ENCODE measurements at regions not wholly inside any gene's neighbourhood (a gene's known extent, or its start where the extent isn't known, plus 50 kb on each side); places are given as distances from the start of the nearest gene placed in this dataset.

DNA sequence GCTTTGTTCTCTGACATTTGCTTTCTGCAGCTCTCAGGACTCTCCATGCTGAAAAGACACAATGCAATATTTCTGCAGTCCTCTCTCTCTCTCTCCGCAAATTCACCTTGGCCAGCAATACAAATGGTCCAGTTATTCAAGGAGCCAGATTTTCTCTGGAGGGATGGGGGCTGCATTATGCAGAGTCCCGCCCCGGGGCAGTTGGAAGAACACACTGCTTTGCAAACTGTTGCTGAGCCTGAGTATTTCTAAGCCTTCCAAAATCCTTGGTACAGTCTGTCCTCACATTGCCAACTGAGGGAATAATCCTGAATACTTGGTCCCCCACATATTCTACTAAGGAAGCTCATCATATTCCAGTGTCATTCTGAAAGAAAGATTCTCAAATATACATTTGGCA lies 94.3 kb upstream of the ZC3H12C start:
- TF ChIP-seq, protein P1, sequence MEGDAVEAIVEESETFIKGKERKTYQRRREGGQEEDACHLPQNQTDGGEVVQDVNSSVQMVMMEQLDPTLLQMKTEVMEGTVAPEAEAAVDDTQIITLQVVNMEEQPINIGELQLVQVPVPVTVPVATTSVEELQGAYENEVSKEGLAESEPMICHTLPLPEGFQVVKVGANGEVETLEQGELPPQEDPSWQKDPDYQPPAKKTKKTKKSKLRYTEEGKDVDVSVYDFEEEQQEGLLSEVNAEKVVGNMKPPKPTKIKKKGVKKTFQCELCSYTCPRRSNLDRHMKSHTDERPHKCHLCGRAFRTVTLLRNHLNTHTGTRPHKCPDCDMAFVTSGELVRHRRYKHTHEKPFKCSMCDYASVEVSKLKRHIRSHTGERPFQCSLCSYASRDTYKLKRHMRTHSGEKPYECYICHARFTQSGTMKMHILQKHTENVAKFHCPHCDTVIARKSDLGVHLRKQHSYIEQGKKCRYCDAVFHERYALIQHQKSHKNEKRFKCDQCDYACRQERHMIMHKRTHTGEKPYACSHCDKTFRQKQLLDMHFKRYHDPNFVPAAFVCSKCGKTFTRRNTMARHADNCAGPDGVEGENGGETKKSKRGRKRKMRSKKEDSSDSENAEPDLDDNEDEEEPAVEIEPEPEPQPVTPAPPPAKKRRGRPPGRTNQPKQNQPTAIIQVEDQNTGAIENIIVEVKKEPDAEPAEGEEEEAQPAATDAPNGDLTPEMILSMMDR (conservative IDR thresholded peaks at IDR 0.05; ENCODE audit: low read depth in 2 of 2): no peak
- TF ChIP-seq EZH2 (IDR thresholded peaks at IDR 0.05; ENCODE audit: low read depth, unreplicated experiment) (no peak), POLR2AphosphoS5 (IDR thresholded peaks at IDR 0.05; ENCODE audit: low read depth) (no peak)
- TF ChIP-seq, protein P2, sequence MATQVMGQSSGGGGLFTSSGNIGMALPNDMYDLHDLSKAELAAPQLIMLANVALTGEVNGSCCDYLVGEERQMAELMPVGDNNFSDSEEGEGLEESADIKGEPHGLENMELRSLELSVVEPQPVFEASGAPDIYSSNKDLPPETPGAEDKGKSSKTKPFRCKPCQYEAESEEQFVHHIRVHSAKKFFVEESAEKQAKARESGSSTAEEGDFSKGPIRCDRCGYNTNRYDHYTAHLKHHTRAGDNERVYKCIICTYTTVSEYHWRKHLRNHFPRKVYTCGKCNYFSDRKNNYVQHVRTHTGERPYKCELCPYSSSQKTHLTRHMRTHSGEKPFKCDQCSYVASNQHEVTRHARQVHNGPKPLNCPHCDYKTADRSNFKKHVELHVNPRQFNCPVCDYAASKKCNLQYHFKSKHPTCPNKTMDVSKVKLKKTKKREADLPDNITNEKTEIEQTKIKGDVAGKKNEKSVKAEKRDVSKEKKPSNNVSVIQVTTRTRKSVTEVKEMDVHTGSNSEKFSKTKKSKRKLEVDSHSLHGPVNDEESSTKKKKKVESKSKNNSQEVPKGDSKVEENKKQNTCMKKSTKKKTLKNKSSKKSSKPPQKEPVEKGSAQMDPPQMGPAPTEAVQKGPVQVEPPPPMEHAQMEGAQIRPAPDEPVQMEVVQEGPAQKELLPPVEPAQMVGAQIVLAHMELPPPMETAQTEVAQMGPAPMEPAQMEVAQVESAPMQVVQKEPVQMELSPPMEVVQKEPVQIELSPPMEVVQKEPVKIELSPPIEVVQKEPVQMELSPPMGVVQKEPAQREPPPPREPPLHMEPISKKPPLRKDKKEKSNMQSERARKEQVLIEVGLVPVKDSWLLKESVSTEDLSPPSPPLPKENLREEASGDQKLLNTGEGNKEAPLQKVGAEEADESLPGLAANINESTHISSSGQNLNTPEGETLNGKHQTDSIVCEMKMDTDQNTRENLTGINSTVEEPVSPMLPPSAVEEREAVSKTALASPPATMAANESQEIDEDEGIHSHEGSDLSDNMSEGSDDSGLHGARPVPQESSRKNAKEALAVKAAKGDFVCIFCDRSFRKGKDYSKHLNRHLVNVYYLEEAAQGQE (IDR thresholded peaks at IDR 0.05; ENCODE audit: unreplicated experiment): no peak
